ENCODE measurements at regions not wholly inside any gene's neighbourhood (a gene's known extent, or its start where the extent isn't known, plus 50 kb on each side); places are given as distances from the start of the nearest gene placed in this dataset.
A peak's percentile ranks its signal among the peaks of the same experiment; 100 is the strongest.

DNA sequence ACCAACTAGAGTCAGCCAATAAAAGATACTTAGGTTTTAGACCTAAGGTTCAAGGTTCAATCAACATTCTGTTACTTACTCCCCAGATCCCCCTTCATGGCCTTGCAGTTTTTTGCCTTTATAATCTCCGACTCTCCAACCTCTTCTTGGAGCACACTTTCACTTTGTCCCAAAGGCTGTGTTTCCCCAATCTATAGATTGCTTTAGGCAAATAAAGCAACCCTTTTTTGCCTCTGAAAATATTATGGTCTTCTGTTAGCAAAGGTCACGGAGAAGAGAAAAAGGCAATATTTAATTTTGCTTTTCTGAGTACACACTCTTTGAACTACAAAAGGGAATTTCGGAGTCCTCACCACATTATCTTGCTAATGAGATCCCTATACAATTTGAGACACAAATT lies 268.1 kb downstream of the PLOD2 start:
- peaks cover 0 to 3% (median 0%) of the 10 kb centered on the region in 4 donors for H3K4me1 ChIP-seq
- H3K27ac ChIP-seq, result no peak overlapping the region
- TF ChIP-seq POLR2A (IDR thresholded peaks at IDR 0.05) (no peak), EP300 (IDR thresholded peaks at IDR 0.05) (no peak), POLR2AphosphoS5 (IDR thresholded peaks at IDR 0.05) (no peak)
- TF ChIP-seq, protein P1, sequence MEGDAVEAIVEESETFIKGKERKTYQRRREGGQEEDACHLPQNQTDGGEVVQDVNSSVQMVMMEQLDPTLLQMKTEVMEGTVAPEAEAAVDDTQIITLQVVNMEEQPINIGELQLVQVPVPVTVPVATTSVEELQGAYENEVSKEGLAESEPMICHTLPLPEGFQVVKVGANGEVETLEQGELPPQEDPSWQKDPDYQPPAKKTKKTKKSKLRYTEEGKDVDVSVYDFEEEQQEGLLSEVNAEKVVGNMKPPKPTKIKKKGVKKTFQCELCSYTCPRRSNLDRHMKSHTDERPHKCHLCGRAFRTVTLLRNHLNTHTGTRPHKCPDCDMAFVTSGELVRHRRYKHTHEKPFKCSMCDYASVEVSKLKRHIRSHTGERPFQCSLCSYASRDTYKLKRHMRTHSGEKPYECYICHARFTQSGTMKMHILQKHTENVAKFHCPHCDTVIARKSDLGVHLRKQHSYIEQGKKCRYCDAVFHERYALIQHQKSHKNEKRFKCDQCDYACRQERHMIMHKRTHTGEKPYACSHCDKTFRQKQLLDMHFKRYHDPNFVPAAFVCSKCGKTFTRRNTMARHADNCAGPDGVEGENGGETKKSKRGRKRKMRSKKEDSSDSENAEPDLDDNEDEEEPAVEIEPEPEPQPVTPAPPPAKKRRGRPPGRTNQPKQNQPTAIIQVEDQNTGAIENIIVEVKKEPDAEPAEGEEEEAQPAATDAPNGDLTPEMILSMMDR (IDR thresholded peaks at IDR 0.05), result no peak
- H3K36me3 ChIP-seq, result no peaks in the 10 kb centered on the region
- intact Hi-C loops (cut with DNase I), result no loop called here
- WGBS, 2 donors, result 43 to 65% methylated on average over 3 of the region's 3 CpGs
- no peaks in the 10 kb centered on the region for H3K9me3 ChIP-seq
- no peak for DNase-seq
- no peaks in the 10 kb centered on the region for H3K27me3 ChIP-seq
- H3K4me3 ChIP-seq, result no peak overlapping the region

DNA sequence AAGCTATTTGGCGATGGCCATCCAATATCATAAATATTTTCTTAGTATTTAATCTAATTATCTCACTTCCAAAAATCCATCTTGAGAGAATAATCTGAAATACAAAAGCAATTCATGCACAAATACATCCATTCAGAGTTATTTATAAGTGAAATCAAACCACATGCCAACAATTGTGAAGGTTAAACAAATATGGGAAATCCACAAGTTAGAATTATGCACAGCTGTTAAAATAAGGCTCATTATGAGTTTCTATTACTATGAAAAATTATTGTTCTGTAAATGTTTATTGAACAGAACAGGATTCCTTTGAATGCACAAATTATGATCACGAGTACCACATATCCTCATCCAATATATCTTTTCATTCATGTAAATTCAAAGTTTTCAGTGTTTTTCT lies 267.7 kb downstream of the PLOD2 start:
- TF ChIP-seq, protein P1 (IDR thresholded peaks at IDR 0.05), result no peak
- no peak for TF ChIP-seq POLR2AphosphoS5 (IDR thresholded peaks at IDR 0.05)
- TF ChIP-seq EP300 (IDR thresholded peaks at IDR 0.05), result no peak
- no peak for TF ChIP-seq POLR2A (IDR thresholded peaks at IDR 0.05)
- 75 to 83% methylated on average over 2 of the region's 2 CpGs for WGBS, 2 donors
- DNase-seq, result no peak
- H3K4me3 ChIP-seq, result no peak overlapping the region
- intact Hi-C loops (cut with DNase I), result no loop called here
- peaks cover 0 to 7% (median 0%) of the 10 kb centered on the region in 4 donors for H3K4me1 ChIP-seq
- H3K36me3 ChIP-seq, result no peaks in the 10 kb centered on the region
- no peak overlapping the region for H3K27ac ChIP-seq
- H3K9me3 ChIP-seq, result no peaks in the 10 kb centered on the region
- H3K27me3 ChIP-seq, result no peaks in the 10 kb centered on the region

GRCh38 chr3:145898487-145898886 lies 262.5 kb downstream of the PLOD2 start:
- intact Hi-C loops (cut with DNase I), result no loop called here
- 51 to 66% methylated on average over 3 of the region's 3 CpGs for WGBS, 2 donors
- H3K4me1 ChIP-seq, result peaks cover 0 to 28% (median 12%) of the 10 kb centered on the region in 4 donors
- peak overlapping the region in 3 of 4 donors; percentile 15 to 22 (median 15) for H3K4me3 ChIP-seq
- H3K27me3 ChIP-seq, result no peaks in the 10 kb centered on the region
- no peak for DNase-seq
- H3K36me3 ChIP-seq, result no peaks in the 10 kb centered on the region
- peak overlapping the region in 2 of 4 donors; percentile 41 to 47 for H3K27ac ChIP-seq
- H3K9me3 ChIP-seq, result no peaks in the 10 kb centered on the region
- no peak for TF ChIP-seq EP300 (IDR thresholded peaks at IDR 0.05)
- no peak for TF ChIP-seq POLR2A (IDR thresholded peaks at IDR 0.05)

GRCh38 chr3:145899241-145899640 lies 261.7 kb downstream of the PLOD2 start:
- H3K36me3 ChIP-seq, result no peaks in the 10 kb centered on the region
- no peaks in the 10 kb centered on the region for H3K27me3 ChIP-seq
- 62 to 77% methylated on average over 4 of the region's 4 CpGs for WGBS, 2 donors
- no peak for DNase-seq
- H3K4me3 ChIP-seq, result no peak overlapping the region
- H3K4me1 ChIP-seq, result peaks cover 0 to 28% (median 12%) of the 10 kb centered on the region in 4 donors
- peak overlapping the region in 2 of 4 donors; percentile 41 to 47 for H3K27ac ChIP-seq
- H3K9me3 ChIP-seq, result no peaks in the 10 kb centered on the region
- intact Hi-C loops (cut with DNase I), result no loop called here
- TF ChIP-seq EP300 (IDR thresholded peaks at IDR 0.05) (no peak), POLR2AphosphoS5 (IDR thresholded peaks at IDR 0.05) (no peak), POLR2A (IDR thresholded peaks at IDR 0.05) (no peak)
- TF ChIP-seq, protein P1 (IDR thresholded peaks at IDR 0.05), result no peak

- no peak overlapping the region for H3K27ac ChIP-seq
- intact Hi-C loops (cut with DNase I), result no loop called here
These were observed 260.7 kb downstream of the PLOD2 start for GRCh38 chr3:145900056-145900829.

More at GRCh38 chr3:145900056-145900829, 260.7 kb downstream of the PLOD2 start:
- Histone ChIP-seq H3K4me3 (no peak overlapping the region), H3K9me3 (no peaks in the 10 kb centered on the region), H3K27me3 (no peaks in the 10 kb centered on the region), H3K4me1 (peaks cover 0 to 28% (median 12%) of the 10 kb centered on the region in 4 donors), H3K36me3 (no peaks in the 10 kb centered on the region)
- TF ChIP-seq, protein P1 (IDR thresholded peaks at IDR 0.05), result no peak
- TF ChIP-seq EP300 (IDR thresholded peaks at IDR 0.05) (no peak), POLR2A (IDR thresholded peaks at IDR 0.05) (no peak), POLR2AphosphoS5 (IDR thresholded peaks at IDR 0.05) (no peak)
- no peak for DNase-seq
- 76 to 83% methylated on average over 3 of the region's 3 CpGs for WGBS, 2 donors

Measured in sigmoid colon (tissue), 6 donors.